ENCODE measurements at regions not wholly inside any gene's neighbourhood (a gene's known extent, or its start where the extent isn't known, plus 50 kb on each side); places are given as distances from the start of the nearest gene placed in this dataset.

- no peak for TF ChIP-seq EZH2 (IDR thresholded peaks at IDR 0.05; ENCODE audit: insufficient read depth, low read length)
- TF ChIP-seq CTCF (IDR thresholded peaks at IDR 0.05; ENCODE audit: insufficient read depth, low read depth, low read length), result no peak
Observed at GRCh38 chr17:6290488-6291196, 144.3 kb downstream of the AIPL1 start.
